ENCODE measurements at regions not wholly inside any gene's neighbourhood (a gene's known extent, or its start where the extent isn't known, plus 50 kb on each side); places are given as distances from the start of the nearest gene placed in this dataset.

GRCh38 chr13:55999709-56000108 is 1141.0 kb upstream of the PRR20A start:
- TF ChIP-seq CTCF (IDR thresholded peaks at IDR 0.05; ENCODE audit: low read depth, low read length, poor library complexity, severe bottlenecking): no peak
- no peak for TF ChIP-seq EZH2phosphoT487 (IDR thresholded peaks at IDR 0.05; ENCODE audit: borderline replicate concordance, low read length)
